OCI-LY1 (cell line): ENCODE measurements at regions not wholly inside any gene's neighbourhood (a gene's known extent, or its start where the extent isn't known, plus 50 kb on each side); places are given as distances from the start of the nearest gene placed in this dataset.

Source experiments
- H2AFZ ChIP-seq: fragments of 200-600 bp; sonication (generic), shearing (Covaris generic); 2 replicates; pipeline ENCODE4 v1.6.0; 2014; ENCODE audit warnings: antibody characterized with exemption, mild to moderate bottlenecking, low read length
- H3F3A ChIP-seq: fragments of 200-600 bp; sonication (generic), shearing (Covaris generic); 2 replicates; pipeline ENCODE4 v1.6.0; 2014; ENCODE audit warnings: mild to moderate bottlenecking, antibody characterized with exemption, low read length, moderate library complexity; ENCODE audit not compliant: insufficient read depth
- H3K27ac ChIP-seq: fragments of 200-600 bp; sonication (generic); 2 replicates; pipeline ENCODE4 v1.5.1; 2014; ENCODE audit warnings: low read length, mixed run types, mild to moderate bottlenecking, low read depth; ENCODE audit not compliant: poor library complexity, severe bottlenecking
- H3K27me3 ChIP-seq: fragments of 200-600 bp; sonication (generic); 2 replicates; pipeline ENCODE4 v1.6.0; 2014; ENCODE audit warnings: antibody characterized with exemption, mild to moderate bottlenecking, low read length, moderate library complexity; ENCODE audit not compliant: insufficient read depth
- H3K36me3 ChIP-seq: fragments of 200-600 bp; sonication (generic); 2 replicates; pipeline ENCODE4 v1.6.1; 2014; ENCODE audit warnings: mild to moderate bottlenecking, antibody characterized with exemption, low read length, moderate library complexity, mixed read lengths; ENCODE audit not compliant: insufficient read depth
- H3K4me1 ChIP-seq: fragments of 200-600 bp; sonication (generic); 2 replicates; pipeline ENCODE4 v1.5.1; 2014; ENCODE audit warnings: mild to moderate bottlenecking, low read length, moderate library complexity; ENCODE audit not compliant: insufficient read depth, severe bottlenecking
- H3K4me2 ChIP-seq: fragments of 200-600 bp; sonication (generic), shearing (Covaris generic); 2 replicates; pipeline ENCODE4 v1.6.1; 2014; ENCODE audit warnings: low read length
- H3K4me3 ChIP-seq: fragments of 200-600 bp; sonication (generic); 2 replicates; pipeline ENCODE4 v1.5.1; 2014; ENCODE audit warnings: low read length, low read depth, mild to moderate bottlenecking, mixed read lengths; ENCODE audit not compliant: poor library complexity, severe bottlenecking
- H3K79me2 ChIP-seq: fragments of 200-600 bp; shearing (Covaris generic); 2 replicates; pipeline ENCODE4 v1.6.1; 2016; ENCODE audit warnings: mixed run types, low read length, mixed read lengths; ENCODE audit not compliant: insufficient read depth
- H3K9ac ChIP-seq: fragments of 200-600 bp; sonication (generic), shearing (Covaris generic); 2 replicates; pipeline ENCODE4 v1.6.1; 2014; ENCODE audit warnings: mild to moderate bottlenecking, low read length, mixed read lengths
- H3K9me2 ChIP-seq: fragments of 200-600 bp; sonication (generic), shearing (Covaris generic); 2 replicates; pipeline ENCODE4 v1.6.1; 2014; ENCODE audit warnings: low read depth, mild to moderate bottlenecking, low read length, mixed read lengths
- H3K9me3 ChIP-seq: fragments of 200-600 bp; shearing (Covaris generic); 2 replicates; pipeline ENCODE4 v1.6.1; 2014; ENCODE audit warnings: low read length, mixed read lengths
- H4K20me1 ChIP-seq: fragments of 200-600 bp; sonication (generic), shearing (Covaris generic); 2 replicates; pipeline ENCODE4 v1.6.0; 2016; ENCODE audit warnings: mild to moderate bottlenecking, low read length; ENCODE audit not compliant: insufficient read depth
- EZH2 ChIP-seq: fragments of 200-600 bp; sonication (generic), shearing (Covaris generic); IDR thresholded peaks from 2 replicates; pipeline ENCODE4 v1.8.0; 2017; ENCODE audit warnings: borderline replicate concordance, mixed run types, mild to moderate bottlenecking, antibody characterized with exemption, low read length, moderate library complexity, mixed read lengths
- TF ChIP-seq, protein P1 (sequence below): fragments of 200-600 bp; sonication (generic), shearing (Covaris generic); IDR thresholded peaks from 2 replicates; pipeline ENCODE4 v1.5.1; 2017; ENCODE audit warnings: mild to moderate bottlenecking, antibody characterized with exemption, low read length, moderate library complexity, mixed read lengths

DNA sequence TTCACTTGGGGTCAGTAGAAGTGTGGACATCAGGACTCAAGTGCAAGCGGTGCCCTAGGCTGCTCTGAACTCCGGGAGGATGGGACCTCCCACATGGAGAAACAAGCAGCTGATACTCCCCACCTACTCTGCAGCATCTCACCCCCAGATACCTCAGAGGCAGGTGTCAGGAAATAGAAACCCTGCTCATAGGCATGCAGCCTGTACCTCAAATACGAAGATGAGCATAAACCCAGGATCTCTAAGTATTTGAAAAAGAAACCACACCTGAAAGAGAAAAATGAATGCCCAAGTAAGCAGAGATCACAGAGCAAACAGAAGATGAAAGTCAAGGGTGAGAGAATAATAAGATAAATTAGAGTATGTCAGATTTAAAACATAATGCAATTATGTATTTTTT, 75.6 kb upstream of the WSCD2 start:
- no peak for TF ChIP-seq EZH2
- TF ChIP-seq, protein P1, sequence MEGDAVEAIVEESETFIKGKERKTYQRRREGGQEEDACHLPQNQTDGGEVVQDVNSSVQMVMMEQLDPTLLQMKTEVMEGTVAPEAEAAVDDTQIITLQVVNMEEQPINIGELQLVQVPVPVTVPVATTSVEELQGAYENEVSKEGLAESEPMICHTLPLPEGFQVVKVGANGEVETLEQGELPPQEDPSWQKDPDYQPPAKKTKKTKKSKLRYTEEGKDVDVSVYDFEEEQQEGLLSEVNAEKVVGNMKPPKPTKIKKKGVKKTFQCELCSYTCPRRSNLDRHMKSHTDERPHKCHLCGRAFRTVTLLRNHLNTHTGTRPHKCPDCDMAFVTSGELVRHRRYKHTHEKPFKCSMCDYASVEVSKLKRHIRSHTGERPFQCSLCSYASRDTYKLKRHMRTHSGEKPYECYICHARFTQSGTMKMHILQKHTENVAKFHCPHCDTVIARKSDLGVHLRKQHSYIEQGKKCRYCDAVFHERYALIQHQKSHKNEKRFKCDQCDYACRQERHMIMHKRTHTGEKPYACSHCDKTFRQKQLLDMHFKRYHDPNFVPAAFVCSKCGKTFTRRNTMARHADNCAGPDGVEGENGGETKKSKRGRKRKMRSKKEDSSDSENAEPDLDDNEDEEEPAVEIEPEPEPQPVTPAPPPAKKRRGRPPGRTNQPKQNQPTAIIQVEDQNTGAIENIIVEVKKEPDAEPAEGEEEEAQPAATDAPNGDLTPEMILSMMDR, result no peak
- no peak overlapping the region for H2AFZ ChIP-seq
- H3K9me2 ChIP-seq, result no peaks in the 10 kb centered on the region
- no peaks in the 10 kb centered on the region for H3K36me3 ChIP-seq
- no peaks in the 10 kb centered on the region for H3K79me2 ChIP-seq
- no peak overlapping the region for H3K27ac ChIP-seq
- H3F3A ChIP-seq, result no peaks in the 10 kb centered on the region
- H3K27me3 ChIP-seq, result no peaks in the 10 kb centered on the region
- H3K4me1 ChIP-seq, result no peaks in the 10 kb centered on the region
- H4K20me1 ChIP-seq, result no peaks in the 10 kb centered on the region
- H3K4me3 ChIP-seq, result no peak overlapping the region
- H3K9ac ChIP-seq, result no peak overlapping the region
- no peaks in the 10 kb centered on the region for H3K9me3 ChIP-seq
- H3K4me2 ChIP-seq, result no peak overlapping the region

DNA sequence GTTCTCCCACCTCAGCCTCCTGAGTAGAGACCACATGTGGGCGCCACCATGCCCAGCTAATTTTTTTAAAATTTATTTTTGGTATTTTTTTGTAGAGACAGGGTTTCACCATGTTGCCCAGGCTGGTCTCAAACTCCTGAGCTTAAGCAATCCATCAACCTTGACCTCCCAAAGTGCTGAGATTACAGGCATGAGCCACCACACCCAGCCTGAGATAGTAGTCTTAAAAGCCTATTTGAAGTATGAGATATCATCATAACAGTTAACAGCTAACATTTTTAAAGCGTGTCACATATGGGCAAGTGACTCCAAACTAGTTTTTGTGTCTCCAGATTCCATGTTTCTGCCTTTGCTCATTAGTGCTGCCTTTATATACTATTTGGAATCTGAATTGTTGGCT, 74.6 kb upstream of the WSCD2 start:
- Histone ChIP-seq H4K20me1 (no peaks in the 10 kb centered on the region), H3K9ac (no peak overlapping the region), H3K4me2 (no peak overlapping the region), H3K79me2 (no peaks in the 10 kb centered on the region), H3K27me3 (no peaks in the 10 kb centered on the region), H3F3A (no peaks in the 10 kb centered on the region), H3K36me3 (no peaks in the 10 kb centered on the region), H3K4me3 (no peak overlapping the region), H2AFZ (no peak overlapping the region), H3K4me1 (no peaks in the 10 kb centered on the region), H3K9me2 (no peaks in the 10 kb centered on the region), H3K9me3 (no peaks in the 10 kb centered on the region), H3K27ac (no peak overlapping the region)
- TF ChIP-seq, protein P1, result no peak
- TF ChIP-seq EZH2, result no peak

DNA sequence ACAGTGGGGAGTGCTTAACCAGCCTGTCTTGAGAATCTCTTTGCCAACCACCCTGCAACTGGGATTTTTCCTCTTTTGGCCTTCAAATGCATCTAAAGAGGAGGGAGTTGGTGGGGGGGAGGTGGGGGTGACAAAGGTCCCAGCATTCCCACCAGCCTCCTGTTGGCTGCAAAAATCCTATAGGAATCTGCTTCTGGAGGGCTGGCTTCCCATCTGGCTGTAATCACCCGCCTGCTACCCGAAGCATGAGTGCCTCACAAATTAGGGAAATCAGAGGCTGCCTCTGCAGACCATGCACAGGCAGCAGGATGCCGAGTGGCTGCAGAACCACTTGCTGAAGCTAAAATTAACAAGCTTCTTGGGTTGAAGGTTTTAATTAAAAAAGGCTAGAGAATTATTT, 73.9 kb upstream of the WSCD2 start:
- H3K9me3 ChIP-seq, result no peaks in the 10 kb centered on the region
- H2AFZ ChIP-seq, result no peak overlapping the region
- H3K27me3 ChIP-seq, result no peaks in the 10 kb centered on the region
- no peak overlapping the region for H3K4me2 ChIP-seq
- no peaks in the 10 kb centered on the region for H3K9me2 ChIP-seq
- H3K27ac ChIP-seq, result no peak overlapping the region
- no peak overlapping the region for H3K9ac ChIP-seq
- H4K20me1 ChIP-seq, result no peaks in the 10 kb centered on the region
- H3K4me1 ChIP-seq, result no peaks in the 10 kb centered on the region
- no peak overlapping the region for H3K4me3 ChIP-seq
- H3K79me2 ChIP-seq, result no peaks in the 10 kb centered on the region
- H3K36me3 ChIP-seq, result no peaks in the 10 kb centered on the region
- no peaks in the 10 kb centered on the region for H3F3A ChIP-seq
- TF ChIP-seq EZH2, result no peak
- TF ChIP-seq, protein P1, result no peak
